HCT116 (cell line): ENCODE measurements at regions not wholly inside any gene's neighbourhood (a gene's known extent, or its start where the extent isn't known, plus 50 kb on each side); places are given as distances from the start of the nearest gene placed in this dataset.
"Not testable (repeated sequence)": the region's sequence is repeated elsewhere in the genome, so short reads cannot be mapped to it uniquely, and the experiment has no call there.

Experiments
- ATAC-seq: fragments of 200-7000 bp; cut with Tn5 transposase; 2 replicates; pipeline ENCODE4 v1.9.1; 2020; ENCODE audit warnings: mild to moderate bottlenecking, moderate library complexity
- BruUV-seq: library from RNA; stranded (reverse); fragments of 400-500 nt; replicated peaks from 2 replicates; lab custom pipeline; 2021; lab: Mats Ljungman, UMichigan
- CTCF ChIA-PET: fragments of 300-600 bp; sonication (Branson Sonifier 250); formaldehyde crosslinking; loops from one replicate; lab custom pipeline; 2021; ENCODE audit warnings: antibody characterized with exemption; lab: Charles Lee
- POLR2A ChIA-PET: fragments of 300-600, 350-600 bp; sonication (Branson Sonifier 250); formaldehyde crosslinking; loops from one replicate; lab custom pipeline; 2021; ENCODE audit warnings: antibody characterized with exemption; lab: Charles Lee
- RAD21 ChIA-PET, 2 experiments: fragments of 300-600 bp; sonication (Branson Sonifier 250); formaldehyde crosslinking; loops; one replicate each; lab custom pipeline; 2023; ENCODE audit warnings: low total read pairs in 2 of 2; ENCODE audit not compliant: uncharacterized antibody in 2 of 2, unreplicated experiment in 2 of 2, low non-redundant PET in 1 of 2; lab: Charles Lee
- DNase-seq: peaks from one replicate; pipeline ENCODE4 v3.0.0-alpha.2; 2010; ENCODE audit warnings: low read depth, low spot score
- H2AFZ ChIP-seq: fragments of 200-600 bp; shearing (Covaris generic), sonication (generic); 2 replicates; pipeline ENCODE4 v1.6.1; 2017; ENCODE audit warnings: low read depth, mixed run types, mixed read lengths, antibody characterized with exemption, low read length; ENCODE audit not compliant: poor library complexity, severe bottlenecking
- H3K27ac ChIP-seq: 2 replicates; pipeline ENCODE4 v1.5.1; 2012; ENCODE audit warnings: low read depth, low read length
- H3K27me3 ChIP-seq: fragments of 200-600 bp; sonication (generic); 2 replicates; pipeline ENCODE4 v1.6.1; 2016; ENCODE audit warnings: mixed run types, low read length, mixed read lengths; ENCODE audit not compliant: insufficient read depth
- H3K36me3 ChIP-seq, 2 experiments: fragments of 200-500 bp in 1 of 2; fragments of 200-600 bp in 1 of 2; sonication (Bioruptor generic) in 1 of 2; sonication (generic) in 1 of 2; 2 replicates each; pipeline versions ENCODE4 v1.5.1 to v1.6.1; 2014 to 2016; ENCODE audit warnings: low read length in 2 of 2, inconsistent platforms in 1 of 2, mixed read lengths in 1 of 2, mixed run types in 1 of 2; ENCODE audit not compliant: insufficient read depth in 2 of 2, control insufficient read depth in 1 of 2
- H3K4me1 ChIP-seq, 2 experiments: fragments of 200-600 bp in 1 of 2; sonication (generic) in 1 of 2; 2 replicates each; pipeline versions ENCODE4 v1.5.1 to v1.6.1; 2012 to 2017; ENCODE audit warnings: low read length in 2 of 2, inconsistent platforms in 1 of 2, mild to moderate bottlenecking in 1 of 2, mixed read lengths in 1 of 2, mixed run types in 1 of 2, moderate library complexity in 1 of 2; ENCODE audit not compliant: insufficient read depth in 2 of 2, control insufficient read depth in 1 of 2
- H3K4me2 ChIP-seq: fragments of 200-600 bp; sonication (generic); 2 replicates; pipeline ENCODE4 v1.6.1; 2017; ENCODE audit warnings: mixed run types, low read length, mixed read lengths
- H3K4me3 ChIP-seq, 2 experiments: fragments of 200-600 bp in 1 of 2; sonication (generic) in 1 of 2; replicated peaks in 1 of 2; 2 replicates each; pipeline ENCODE4 v1.5.1; 2011 to 2016; ENCODE audit warnings: low read length in 2 of 2, control low read depth in 1 of 2, low read depth in 1 of 2, mild to moderate bottlenecking in 1 of 2, mixed read lengths in 1 of 2, mixed run types in 1 of 2
- H3K79me2 ChIP-seq: fragments of 200-600 bp; sonication (generic); 2 replicates; pipeline ENCODE4 v1.6.1; 2017; ENCODE audit warnings: mild to moderate bottlenecking, mixed run types, low read length, moderate library complexity, mixed read lengths; ENCODE audit not compliant: insufficient read depth
- H3K9ac ChIP-seq: fragments of 200-600 bp; sonication (generic); 2 replicates; pipeline ENCODE4 v1.6.1; 2016; ENCODE audit warnings: low read length, mixed read lengths
- H3K9me2 ChIP-seq: fragments of 200-600 bp; sonication (generic), shearing (Covaris generic); 2 replicates; pipeline ENCODE4 v1.6.1; 2017; ENCODE audit warnings: mixed run types, mild to moderate bottlenecking, moderate library complexity; ENCODE audit not compliant: insufficient read depth
- H3K9me3 ChIP-seq, 2 experiments: fragments of 200-500 bp in 1 of 2; fragments of 200-600 bp in 1 of 2; sonication (Bioruptor generic) in 1 of 2; sonication (generic) in 1 of 2; 2 replicates each; pipeline ENCODE4 v1.6.1; 2014 to 2017; ENCODE audit warnings: low read length in 2 of 2, mixed read lengths in 2 of 2, inconsistent platforms in 1 of 2, low read depth in 1 of 2, mild to moderate bottlenecking in 1 of 2, mixed run types in 1 of 2, moderate library complexity in 1 of 2; ENCODE audit not compliant: control insufficient read depth in 1 of 2, insufficient read depth in 1 of 2
- H4K20me1 ChIP-seq: fragments of 200-600 bp; sonication (generic), shearing (Covaris generic); 2 replicates; pipeline ENCODE4 v1.6.1; 2017; ENCODE audit warnings: mixed run types, mild to moderate bottlenecking, moderate library complexity; ENCODE audit not compliant: insufficient read depth
- POLR2AphosphoS5 ChIP-seq: IDR thresholded peaks from 2 replicates; pipeline ENCODE4 v1.6.1; 2011; ENCODE audit warnings: mild to moderate bottlenecking, low read depth, low read length, moderate library complexity
- REST ChIP-seq: IDR thresholded peaks from 2 replicates; pipeline ENCODE4 v1.6.1; 2012; ENCODE audit warnings: low read depth
- intact Hi-C: fragments of 100-400 bp; cut with micrococcal nuclease; formaldehyde crosslinking; loops from 2 replicates; pipeline ENCODE4 v1.10.0; 2022

- TF ChIP-seq REST (no peak), POLR2AphosphoS5 (no peak)
Measured at GRCh38 chr13:71209217-71209616, 657.8 kb downstream of the DACH1 start (continued).

GRCh38 chr13:71184583-71184982 lies 682.4 kb downstream of the DACH1 start:
- H3K9me2 ChIP-seq, H2AFZ ChIP-seq, H3K4me1 ChIP-seq, H3K36me3 ChIP-seq, DNase-seq, H3K9me3 ChIP-seq, H3K79me2 ChIP-seq, intact Hi-C loops, H3K4me3 ChIP-seq, POLR2A ChIA-PET, RAD21 ChIA-PET, ATAC-seq, CTCF ChIA-PET, H3K27ac ChIP-seq, H3K9ac ChIP-seq, H4K20me1 ChIP-seq, H3K4me2 ChIP-seq, H3K27me3 ChIP-seq, BruUV-seq: not testable (repeated sequence)

- POLR2A ChIA-PET = interaction anchor here (0.7 kb wide), 1 partner anchor 363 kb away, joined by 3 read pairs; no protein-coding TSS in a partner anchor
- H3K4me1 ChIP-seq, ATAC-seq, H3K4me2 ChIP-seq, H3K9me3 ChIP-seq, H3K9me2 ChIP-seq, H2AFZ ChIP-seq, intact Hi-C loops, H4K20me1 ChIP-seq, H3K27ac ChIP-seq, BruUV-seq, CTCF ChIA-PET, RAD21 ChIA-PET, H3K79me2 ChIP-seq, H3K9ac ChIP-seq, H3K4me3 ChIP-seq, H3K36me3 ChIP-seq, H3K27me3 ChIP-seq, DNase-seq: not testable (repeated sequence)
Measured at GRCh38 chr13:71183352-71183751, 683.7 kb downstream of the DACH1 start.
